Mucosa of rectum (tissue), 2 donors: ENCODE measurements at regions not wholly inside any gene's neighbourhood (a gene's known extent, or its start where the extent isn't known, plus 50 kb on each side); places are given as distances from the start of the nearest gene placed in this dataset.

Experiments used
- H3K27ac ChIP-seq, 2 donors: one replicate each; pipeline ENCODE4 v1.7.0; 2013; ENCODE audit warnings: inconsistent platforms in 2 of 2, low read depth in 2 of 2, low read length in 2 of 2
- H3K27me3 ChIP-seq, 2 donors: one replicate each; pipeline ENCODE4 v1.7.0; 2013; ENCODE audit warnings: low read length in 2 of 2; ENCODE audit not compliant: control insufficient read depth in 2 of 2, insufficient read depth in 2 of 2
- H3K36me3 ChIP-seq, 2 donors: one replicate each; pipeline ENCODE4 v1.7.0; 2013; ENCODE audit warnings: low read length in 2 of 2; ENCODE audit not compliant: control insufficient read depth in 2 of 2, insufficient read depth in 2 of 2
- H3K4me1 ChIP-seq, 2 donors: one replicate each; pipeline ENCODE4 v1.7.0; 2013; ENCODE audit warnings: low read length in 2 of 2, mild to moderate bottlenecking in 1 of 2; ENCODE audit not compliant: control insufficient read depth in 2 of 2, insufficient read depth in 2 of 2
- H3K4me3 ChIP-seq, 2 donors: one replicate each; pipeline ENCODE4 v1.7.0; 2013; ENCODE audit warnings: low read length in 2 of 2
- H3K9ac ChIP-seq, 2 donors: one replicate each; pipeline ENCODE4 v1.7.0; 2013; ENCODE audit warnings: low read length in 2 of 2, low read depth in 1 of 2, mild to moderate bottlenecking in 1 of 2
- H3K9me3 ChIP-seq, 2 donors: one replicate each; pipeline ENCODE4 v1.7.0; 2013; ENCODE audit warnings: low read length in 2 of 2; ENCODE audit not compliant: control insufficient read depth in 2 of 2
- donor health status: healthy.
- donor health status: Normal muscosa, but diverticular disease.

GRCh38 chr2:144705328-144706245 lies 185.7 kb upstream of the ZEB2 start:
- Histone ChIP-seq H3K4me1 (no peaks in the 10 kb centered on the region), H3K36me3 (no peaks in the 10 kb centered on the region), H3K27me3 (no peaks in the 10 kb centered on the region), H3K27ac (no peak overlapping the region), H3K9ac (no peak overlapping the region), H3K4me3 (no peak overlapping the region), H3K9me3 (no peaks in the 10 kb centered on the region)

GRCh38 chr2:144704709-144705095 lies 184.8 kb upstream of the ZEB2 start:
- H3K9ac ChIP-seq: no peak overlapping the region
- no peaks in the 10 kb centered on the region for H3K36me3 ChIP-seq
- no peak overlapping the region for H3K27ac ChIP-seq
- no peaks in the 10 kb centered on the region for H3K27me3 ChIP-seq
- no peak overlapping the region for H3K4me3 ChIP-seq
- H3K4me1 ChIP-seq: no peaks in the 10 kb centered on the region
- H3K9me3 ChIP-seq: no peaks in the 10 kb centered on the region

- H3K9me3 ChIP-seq: no peaks in the 10 kb centered on the region
- H3K36me3 ChIP-seq: no peaks in the 10 kb centered on the region
- H3K4me3 ChIP-seq: no peak overlapping the region
- no peaks in the 10 kb centered on the region for H3K4me1 ChIP-seq
- no peak overlapping the region for H3K27ac ChIP-seq
- H3K9ac ChIP-seq: no peak overlapping the region
- H3K27me3 ChIP-seq: no peaks in the 10 kb centered on the region
Observed at GRCh38 chr2:144703852-144704708, 184.2 kb upstream of the ZEB2 start.

- Histone ChIP-seq H3K27me3 (no peaks in the 10 kb centered on the region), H3K9ac (no peak overlapping the region), H3K9me3 (no peaks in the 10 kb centered on the region), H3K4me1 (no peaks in the 10 kb centered on the region), H3K27ac (no peak overlapping the region), H3K4me3 (no peak overlapping the region), H3K36me3 (no peaks in the 10 kb centered on the region)
Observed at GRCh38 chr2:144702051-144702450, 182.1 kb upstream of the ZEB2 start.

- Histone ChIP-seq H3K27ac (peak overlapping the region; percentile 12 to 17), H3K9ac (no peak overlapping the region), H3K4me3 (no peak overlapping the region), H3K36me3 (no peaks in the 10 kb centered on the region), H3K4me1 (no peaks in the 10 kb centered on the region), H3K27me3 (no peaks in the 10 kb centered on the region), H3K9me3 (no peaks in the 10 kb centered on the region)
Observed at GRCh38 chr2:144701259-144701658, 181.3 kb upstream of the ZEB2 start.

GRCh38 chr2:144698156-144698555 lies 178.2 kb upstream of the ZEB2 start:
- Histone ChIP-seq H3K9ac (no peak overlapping the region), H3K4me3 (no peak overlapping the region), H3K27me3 (no peaks in the 10 kb centered on the region), H3K4me1 (no peaks in the 10 kb centered on the region), H3K36me3 (no peaks in the 10 kb centered on the region), H3K9me3 (no peaks in the 10 kb centered on the region), H3K27ac (no peak overlapping the region)

GRCh38 chr2:144695657-144696056 lies 175.7 kb upstream of the ZEB2 start:
- Histone ChIP-seq H3K9ac (no peak overlapping the region), H3K4me1 (no peaks in the 10 kb centered on the region), H3K9me3 (no peaks in the 10 kb centered on the region), H3K27me3 (no peaks in the 10 kb centered on the region), H3K36me3 (no peaks in the 10 kb centered on the region), H3K27ac (no peak overlapping the region), H3K4me3 (no peak overlapping the region)

- no peaks in the 10 kb centered on the region for H3K36me3 ChIP-seq
- no peak overlapping the region for H3K4me3 ChIP-seq
- no peaks in the 10 kb centered on the region for H3K27me3 ChIP-seq
- H3K9ac ChIP-seq: no peak overlapping the region
- H3K9me3 ChIP-seq: no peaks in the 10 kb centered on the region
- no peaks in the 10 kb centered on the region for H3K4me1 ChIP-seq
- no peak overlapping the region for H3K27ac ChIP-seq
Observed at GRCh38 chr2:144694456-144694855, 174.5 kb upstream of the ZEB2 start.

- no peak overlapping the region for H3K9ac ChIP-seq
- no peaks in the 10 kb centered on the region for H3K36me3 ChIP-seq
- no peak overlapping the region for H3K27ac ChIP-seq
Observed at GRCh38 chr2:144693179-144693578, 173.3 kb upstream of the ZEB2 start.

GRCh38 chr2:144692661-144693060 lies 172.7 kb upstream of the ZEB2 start:
- no peaks in the 10 kb centered on the region for H3K4me1 ChIP-seq
- H3K9me3 ChIP-seq: no peaks in the 10 kb centered on the region
- H3K9ac ChIP-seq: no peak overlapping the region
- no peaks in the 10 kb centered on the region for H3K36me3 ChIP-seq
- no peaks in the 10 kb centered on the region for H3K27me3 ChIP-seq
- no peak overlapping the region for H3K4me3 ChIP-seq
- H3K27ac ChIP-seq: no peak overlapping the region

More at GRCh38 chr2:144693179-144693578, 173.3 kb upstream of the ZEB2 start:
- no peaks in the 10 kb centered on the region for H3K4me1 ChIP-seq
- H3K4me3 ChIP-seq: no peak overlapping the region
- no peaks in the 10 kb centered on the region for H3K27me3 ChIP-seq
- no peaks in the 10 kb centered on the region for H3K9me3 ChIP-seq
